GM12864 (cell line): ENCODE measurements at regions not wholly inside any gene's neighbourhood (a gene's known extent, or its start where the extent isn't known, plus 50 kb on each side); places are given as distances from the start of the nearest gene placed in this dataset.

Source experiments
- DNase-seq: peaks from one replicate; pipeline ENCODE4 v3.0.0-alpha.2; 2011; ENCODE audit warnings: low read depth
- H3K4me3 ChIP-seq: 2 replicates; pipeline ENCODE4 v1.5.1; 2011; ENCODE audit warnings: mild to moderate bottlenecking, low read depth, low read length, control low read depth
- TF ChIP-seq, protein P1 (sequence below): IDR thresholded peaks from 2 replicates; pipeline ENCODE4 v1.5.1; 2011; ENCODE audit warnings: low read depth, mild to moderate bottlenecking, moderate library complexity, low read length, control low read depth, inconsistent platforms; ENCODE audit errors: missing control alignments

DNA sequence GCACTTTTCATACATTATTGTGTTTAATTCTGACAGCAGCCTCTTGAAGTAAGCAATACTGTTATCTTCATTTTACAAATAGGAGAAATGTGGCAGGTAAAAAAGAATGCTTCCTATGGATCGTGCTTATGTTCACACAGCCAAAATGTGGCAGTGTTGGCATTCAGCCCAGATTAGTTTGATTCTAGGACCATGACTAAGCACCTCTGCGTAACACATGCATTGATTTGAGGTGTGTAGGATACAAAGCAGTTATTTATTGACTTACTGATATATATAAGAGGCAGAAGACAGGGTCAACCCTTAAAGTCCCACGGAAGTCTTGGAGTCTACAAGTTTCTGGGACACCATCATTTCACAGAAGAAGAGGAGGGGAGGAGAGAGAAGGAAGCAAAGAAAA, 1144.4 kb upstream of the GOT2 start:
- TF ChIP-seq, protein P1, sequence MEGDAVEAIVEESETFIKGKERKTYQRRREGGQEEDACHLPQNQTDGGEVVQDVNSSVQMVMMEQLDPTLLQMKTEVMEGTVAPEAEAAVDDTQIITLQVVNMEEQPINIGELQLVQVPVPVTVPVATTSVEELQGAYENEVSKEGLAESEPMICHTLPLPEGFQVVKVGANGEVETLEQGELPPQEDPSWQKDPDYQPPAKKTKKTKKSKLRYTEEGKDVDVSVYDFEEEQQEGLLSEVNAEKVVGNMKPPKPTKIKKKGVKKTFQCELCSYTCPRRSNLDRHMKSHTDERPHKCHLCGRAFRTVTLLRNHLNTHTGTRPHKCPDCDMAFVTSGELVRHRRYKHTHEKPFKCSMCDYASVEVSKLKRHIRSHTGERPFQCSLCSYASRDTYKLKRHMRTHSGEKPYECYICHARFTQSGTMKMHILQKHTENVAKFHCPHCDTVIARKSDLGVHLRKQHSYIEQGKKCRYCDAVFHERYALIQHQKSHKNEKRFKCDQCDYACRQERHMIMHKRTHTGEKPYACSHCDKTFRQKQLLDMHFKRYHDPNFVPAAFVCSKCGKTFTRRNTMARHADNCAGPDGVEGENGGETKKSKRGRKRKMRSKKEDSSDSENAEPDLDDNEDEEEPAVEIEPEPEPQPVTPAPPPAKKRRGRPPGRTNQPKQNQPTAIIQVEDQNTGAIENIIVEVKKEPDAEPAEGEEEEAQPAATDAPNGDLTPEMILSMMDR, result no peak
- no peak overlapping the region for H3K4me3 ChIP-seq
- DNase-seq, result no peak

DNA sequence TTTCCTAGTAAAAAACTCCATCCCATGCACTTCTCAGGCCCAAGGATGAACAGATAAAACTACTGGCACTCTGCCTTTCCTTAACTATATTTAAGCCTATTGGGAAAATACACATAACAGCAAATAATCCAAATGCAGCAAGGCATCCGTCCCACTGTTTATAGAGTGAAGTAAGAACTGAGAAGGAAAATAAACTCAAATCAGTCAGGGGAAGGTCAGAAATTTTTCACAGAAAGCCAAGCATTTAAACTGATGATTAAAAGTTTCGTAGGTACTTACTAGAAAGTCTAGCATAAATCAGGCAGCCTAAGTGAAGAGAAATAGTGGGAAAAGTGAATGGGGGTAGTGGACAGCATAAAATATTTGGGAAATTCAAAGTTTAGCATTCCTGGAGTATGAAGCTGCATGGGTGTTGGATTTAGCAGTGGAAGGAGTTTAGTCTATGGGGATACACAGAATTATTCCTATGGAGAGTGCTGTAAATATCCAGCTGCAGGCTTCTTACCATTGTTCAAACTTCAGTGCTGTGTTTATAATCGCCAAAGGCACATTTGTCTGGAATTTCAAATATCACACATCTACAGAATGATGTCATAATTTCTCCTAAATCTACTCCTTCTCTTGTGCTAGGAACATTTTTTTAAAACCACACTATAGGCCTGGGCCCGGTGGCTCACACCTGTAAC, 1131.0 kb upstream of the GOT2 start:
- H3K4me3 ChIP-seq, result no peak overlapping the region
- TF ChIP-seq, protein P1, result no peak
- DNase-seq, result no peak

DNA sequence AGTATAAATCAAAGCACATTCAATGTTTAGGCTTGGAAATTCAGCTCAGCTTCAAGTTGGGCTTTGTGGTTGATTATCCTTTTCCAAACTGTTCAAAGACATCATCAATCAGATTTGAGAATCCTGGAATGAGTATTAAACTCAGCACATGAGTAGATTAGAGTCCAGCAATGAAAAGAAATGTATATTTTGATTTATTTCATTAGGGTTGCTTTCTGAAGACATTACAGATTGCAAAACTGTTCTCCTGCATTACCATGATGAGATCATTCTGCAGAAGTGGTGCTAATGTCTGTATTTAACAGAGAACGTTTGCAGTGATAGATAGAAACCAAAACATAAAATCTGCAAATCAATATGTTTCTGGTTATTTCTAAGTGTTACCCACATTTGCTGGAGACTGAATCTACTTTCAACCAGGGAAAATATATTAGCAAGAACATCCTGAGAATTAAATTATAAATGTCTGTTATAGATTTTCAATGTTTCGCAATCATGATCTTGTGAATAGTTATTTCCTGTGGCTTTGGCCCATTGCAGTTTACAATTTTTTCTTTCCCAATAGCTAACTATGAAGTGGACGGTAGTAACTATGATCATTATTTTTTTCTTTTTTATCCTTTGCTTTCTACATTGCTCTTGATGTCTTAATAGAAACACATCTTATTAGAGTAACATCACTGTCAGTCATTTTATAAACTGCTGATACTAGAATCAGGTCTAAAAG, 1125.7 kb upstream of the GOT2 start:
- no peak overlapping the region for H3K4me3 ChIP-seq
- no peak for DNase-seq
- TF ChIP-seq, protein P1, result no peak

DNA sequence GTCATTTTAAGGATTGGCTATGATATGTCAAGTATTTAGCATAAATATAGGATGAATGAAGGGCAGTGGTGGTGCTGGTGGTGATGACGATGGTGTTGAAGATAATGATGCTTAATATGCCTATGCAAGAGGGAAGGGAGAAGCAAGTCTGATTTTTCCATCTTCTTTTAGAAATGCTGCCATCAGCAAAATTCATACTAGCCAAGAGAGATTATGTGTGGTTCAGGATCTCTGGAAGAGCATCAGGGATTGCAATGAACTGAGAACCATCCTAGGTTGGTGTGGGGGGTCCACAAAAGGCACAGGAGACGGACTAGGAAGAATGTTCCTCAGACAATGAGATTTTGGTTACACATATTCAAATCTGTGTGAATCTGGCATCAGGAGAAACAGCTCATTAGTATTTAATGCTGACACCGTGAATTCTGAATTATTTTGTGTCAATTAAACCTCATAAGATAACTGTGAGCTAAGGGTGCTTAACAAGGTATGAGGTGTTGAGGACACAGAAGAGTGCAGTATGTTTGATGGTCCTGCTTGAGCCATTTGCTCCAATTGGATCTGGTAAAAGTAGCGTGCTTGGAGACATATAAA, 1120.8 kb upstream of the GOT2 start:
- DNase-seq, result no peak
- H3K4me3 ChIP-seq, result no peak overlapping the region
- TF ChIP-seq, protein P1, result no peak

DNA sequence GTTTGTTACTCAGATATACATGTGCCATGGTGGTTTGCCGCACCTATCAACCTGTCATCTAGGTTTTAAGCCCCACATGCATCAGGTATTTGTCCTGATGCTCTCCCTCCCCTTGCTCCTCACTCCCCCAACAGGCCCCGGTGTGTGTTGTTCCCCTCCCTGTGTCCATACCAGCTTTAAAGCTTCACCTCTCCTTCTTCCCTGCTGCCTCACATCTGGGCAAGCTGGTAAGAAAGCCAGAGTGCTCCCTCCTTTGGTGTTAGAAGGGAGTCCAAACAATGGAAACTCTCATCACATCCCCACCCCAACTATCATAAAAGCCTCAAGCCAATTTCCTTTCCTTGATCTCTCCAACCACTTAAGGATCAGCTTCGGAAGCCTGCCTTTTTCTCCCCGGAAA, 1115.6 kb upstream of the GOT2 start:
- TF ChIP-seq, protein P1, result no peak
- H3K4me3 ChIP-seq, result no peak overlapping the region
- no peak for DNase-seq

DNA sequence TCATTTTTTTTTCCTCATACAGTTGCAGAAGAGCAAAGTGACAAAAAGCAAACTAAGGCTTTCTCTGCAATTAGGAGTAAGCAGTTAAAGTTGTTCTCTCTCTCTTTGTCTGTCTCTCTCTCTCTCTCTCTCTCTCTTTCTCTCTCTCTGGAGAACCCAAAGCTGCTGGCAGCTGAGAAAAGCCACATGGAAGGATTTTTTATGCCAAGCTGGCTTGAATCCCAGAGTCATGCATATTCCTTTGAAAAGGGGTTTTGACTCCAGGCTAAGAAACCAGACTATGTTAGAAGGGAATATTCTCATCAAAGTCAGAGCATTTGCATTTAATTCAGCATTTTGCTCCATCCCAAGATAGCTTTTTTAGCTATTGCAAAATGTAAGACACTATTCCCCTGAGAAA, 1114.2 kb upstream of the GOT2 start:
- H3K4me3 ChIP-seq, result no peak overlapping the region
- TF ChIP-seq, protein P1, result no peak
- DNase-seq, result no peak

DNA sequence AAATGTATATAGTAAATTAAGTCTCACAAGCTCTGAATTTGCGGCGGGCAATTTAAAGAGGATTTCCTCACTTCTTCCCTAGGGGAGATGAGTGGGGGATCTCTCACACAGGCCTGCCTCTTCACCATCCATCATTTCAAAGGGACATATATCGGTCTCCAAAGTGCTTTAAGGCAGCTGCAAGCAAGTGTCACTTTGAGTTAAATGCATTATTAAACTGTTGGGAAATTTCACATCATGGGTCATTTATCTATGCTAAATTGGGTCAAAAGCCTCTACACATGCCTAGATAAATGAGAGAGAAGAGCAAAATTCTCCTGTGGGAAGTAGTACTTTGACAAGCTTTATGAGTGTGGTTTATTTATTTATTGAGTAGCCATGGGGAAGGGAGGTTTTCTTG, 1106.1 kb upstream of the GOT2 start:
- no peak for DNase-seq
- no peak overlapping the region for H3K4me3 ChIP-seq
- TF ChIP-seq, protein P1, result no peak
